K562 (cell line): ENCODE measurements at regions not wholly inside any gene's neighbourhood (a gene's known extent, or its start where the extent isn't known, plus 50 kb on each side); places are given as distances from the start of the nearest gene placed in this dataset.

ENCODE experiments used
- ATF7 ChIP-seq: fragments of 450-650 bp; IDR thresholded peaks from 2 replicates; pipeline ENCODE4 v1.7.1; 2014; ENCODE audit warnings: mild to moderate bottlenecking, moderate library complexity
- FUS ChIP-seq: fragments of 200-400 bp; formaldehyde crosslinking; optimal IDR thresholded peaks from 2 replicates; pipeline ENCODE3; 2017; ENCODE audit warnings: low read depth, low read length
- JUNB ChIP-seq: fragments of 450-650 bp; formaldehyde crosslinking; conservative IDR thresholded peaks from 2 replicates; pipeline ENCODE4 v1.4.0; 2020; ENCODE audit warnings: mild to moderate bottlenecking
- NRF1 ChIP-seq, 2 experiments: fragments of 450-650 bp; IDR thresholded peaks in 1 of 2; conservative IDR thresholded peaks in 1 of 2; 2 replicates each; pipeline ENCODE4 v1.6.1; 2014; ENCODE audit warnings: mild to moderate bottlenecking in 2 of 2
- SPI1 ChIP-seq: IDR thresholded peaks from 2 replicates; pipeline ENCODE4 v1.6.1; 2011; ENCODE audit warnings: low read depth, low read length, control low read depth, borderline replicate concordance
- TCF3 ChIP-seq: sonication (generic); formaldehyde crosslinking; IDR thresholded peaks from 2 replicates; pipeline ENCODE4 v1.4.0; 2020; ENCODE audit warnings: mild to moderate bottlenecking, missing genetic modification reagents
- TRIM24 ChIP-seq, 2 experiments: fragments of 450-650 bp; IDR thresholded peaks; 2 replicates each; pipeline ENCODE4 v1.6.1; 2016
- ZBTB8A ChIP-seq: fragments of 450-650 bp; IDR thresholded peaks from 2 replicates; pipeline ENCODE4 v1.6.1; 2018; ENCODE audit warnings: mild to moderate bottlenecking, moderate library complexity; ENCODE audit not compliant: partially characterized antibody
- ZNF699 ChIP-seq: fragments of 250-450 bp; sonication (Bioruptor Pico); IDR thresholded peaks from 2 replicates; pipeline ENCODE4 v1.8.0; 2021; ENCODE audit warnings: mild to moderate bottlenecking, moderate library complexity; ENCODE audit not compliant: insufficient replicate concordance
- TF ChIP-seq, protein P1 (sequence below): fragments of 200-600 bp; sonication (generic); IDR thresholded peaks from one replicate; pipeline ENCODE4 v1.6.1; 2012; ENCODE audit warnings: mild to moderate bottlenecking, low read depth, low read length, inconsistent platforms
- TF ChIP-seq, protein P2 (sequence below), 2 experiments: IDR thresholded peaks; 2 replicates each; pipeline ENCODE4 v1.6.1; 2012; ENCODE audit warnings: improper control_type of control experiment in 2 of 2, low read depth in 2 of 2, low read length in 2 of 2, borderline replicate concordance in 1 of 2
- TF ChIP-seq, protein P3 (sequence below): sonication (generic); formaldehyde crosslinking; IDR thresholded peaks from 2 replicates; pipeline ENCODE4 v1.8.1; 2022; ENCODE audit warnings: missing genetic modification reagents

DNA sequence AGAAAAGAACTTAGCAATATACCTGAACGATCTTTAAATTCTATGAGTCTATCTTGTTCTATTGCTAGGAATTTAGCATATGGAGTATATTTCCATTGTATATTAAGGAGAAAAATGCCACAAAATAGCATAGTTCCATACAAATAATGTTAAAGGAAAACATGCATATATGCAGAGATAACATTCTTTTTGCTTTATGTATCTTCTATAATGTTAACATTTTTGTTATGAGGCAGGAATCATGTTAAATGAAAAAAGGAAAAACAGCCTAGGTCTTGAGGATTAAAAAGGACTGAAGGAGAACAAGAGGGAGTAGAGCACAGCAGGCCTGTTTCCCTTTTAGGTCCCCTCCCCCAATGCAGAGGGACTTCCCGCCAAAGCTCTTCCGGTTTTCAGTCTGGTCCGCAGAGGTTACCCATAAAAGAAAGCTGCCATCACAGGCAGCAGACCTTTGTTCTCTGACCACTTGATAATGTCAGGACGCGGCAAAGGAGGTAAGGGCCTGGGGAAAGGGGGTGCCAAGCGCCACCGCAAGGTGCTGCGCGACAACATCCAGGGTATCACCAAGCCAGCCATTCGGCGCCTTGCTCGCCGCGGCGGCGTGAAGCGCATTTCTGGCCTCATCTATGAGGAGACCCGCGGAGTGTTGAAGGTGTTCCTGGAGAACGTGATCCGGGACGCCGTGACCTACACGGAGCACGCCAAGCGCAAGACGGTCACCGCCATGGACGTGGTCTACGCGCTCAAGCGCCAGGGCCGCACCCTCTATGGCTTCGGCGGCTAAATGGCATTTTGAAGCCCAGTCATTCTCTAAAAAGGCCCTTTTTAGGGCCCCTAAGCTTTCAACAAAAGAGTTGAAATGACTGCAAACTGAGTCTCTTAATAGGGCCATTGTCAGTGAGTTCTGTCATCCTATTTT lies 108.4 kb upstream of the PRSS16 start (continued):
- TF ChIP-seq ZNF699, result no peak
- TF ChIP-seq ZBTB8A, result no peak
- TF ChIP-seq JUNB (CRISPR knock-in tag), result no peak
- TF ChIP-seq, protein P1, sequence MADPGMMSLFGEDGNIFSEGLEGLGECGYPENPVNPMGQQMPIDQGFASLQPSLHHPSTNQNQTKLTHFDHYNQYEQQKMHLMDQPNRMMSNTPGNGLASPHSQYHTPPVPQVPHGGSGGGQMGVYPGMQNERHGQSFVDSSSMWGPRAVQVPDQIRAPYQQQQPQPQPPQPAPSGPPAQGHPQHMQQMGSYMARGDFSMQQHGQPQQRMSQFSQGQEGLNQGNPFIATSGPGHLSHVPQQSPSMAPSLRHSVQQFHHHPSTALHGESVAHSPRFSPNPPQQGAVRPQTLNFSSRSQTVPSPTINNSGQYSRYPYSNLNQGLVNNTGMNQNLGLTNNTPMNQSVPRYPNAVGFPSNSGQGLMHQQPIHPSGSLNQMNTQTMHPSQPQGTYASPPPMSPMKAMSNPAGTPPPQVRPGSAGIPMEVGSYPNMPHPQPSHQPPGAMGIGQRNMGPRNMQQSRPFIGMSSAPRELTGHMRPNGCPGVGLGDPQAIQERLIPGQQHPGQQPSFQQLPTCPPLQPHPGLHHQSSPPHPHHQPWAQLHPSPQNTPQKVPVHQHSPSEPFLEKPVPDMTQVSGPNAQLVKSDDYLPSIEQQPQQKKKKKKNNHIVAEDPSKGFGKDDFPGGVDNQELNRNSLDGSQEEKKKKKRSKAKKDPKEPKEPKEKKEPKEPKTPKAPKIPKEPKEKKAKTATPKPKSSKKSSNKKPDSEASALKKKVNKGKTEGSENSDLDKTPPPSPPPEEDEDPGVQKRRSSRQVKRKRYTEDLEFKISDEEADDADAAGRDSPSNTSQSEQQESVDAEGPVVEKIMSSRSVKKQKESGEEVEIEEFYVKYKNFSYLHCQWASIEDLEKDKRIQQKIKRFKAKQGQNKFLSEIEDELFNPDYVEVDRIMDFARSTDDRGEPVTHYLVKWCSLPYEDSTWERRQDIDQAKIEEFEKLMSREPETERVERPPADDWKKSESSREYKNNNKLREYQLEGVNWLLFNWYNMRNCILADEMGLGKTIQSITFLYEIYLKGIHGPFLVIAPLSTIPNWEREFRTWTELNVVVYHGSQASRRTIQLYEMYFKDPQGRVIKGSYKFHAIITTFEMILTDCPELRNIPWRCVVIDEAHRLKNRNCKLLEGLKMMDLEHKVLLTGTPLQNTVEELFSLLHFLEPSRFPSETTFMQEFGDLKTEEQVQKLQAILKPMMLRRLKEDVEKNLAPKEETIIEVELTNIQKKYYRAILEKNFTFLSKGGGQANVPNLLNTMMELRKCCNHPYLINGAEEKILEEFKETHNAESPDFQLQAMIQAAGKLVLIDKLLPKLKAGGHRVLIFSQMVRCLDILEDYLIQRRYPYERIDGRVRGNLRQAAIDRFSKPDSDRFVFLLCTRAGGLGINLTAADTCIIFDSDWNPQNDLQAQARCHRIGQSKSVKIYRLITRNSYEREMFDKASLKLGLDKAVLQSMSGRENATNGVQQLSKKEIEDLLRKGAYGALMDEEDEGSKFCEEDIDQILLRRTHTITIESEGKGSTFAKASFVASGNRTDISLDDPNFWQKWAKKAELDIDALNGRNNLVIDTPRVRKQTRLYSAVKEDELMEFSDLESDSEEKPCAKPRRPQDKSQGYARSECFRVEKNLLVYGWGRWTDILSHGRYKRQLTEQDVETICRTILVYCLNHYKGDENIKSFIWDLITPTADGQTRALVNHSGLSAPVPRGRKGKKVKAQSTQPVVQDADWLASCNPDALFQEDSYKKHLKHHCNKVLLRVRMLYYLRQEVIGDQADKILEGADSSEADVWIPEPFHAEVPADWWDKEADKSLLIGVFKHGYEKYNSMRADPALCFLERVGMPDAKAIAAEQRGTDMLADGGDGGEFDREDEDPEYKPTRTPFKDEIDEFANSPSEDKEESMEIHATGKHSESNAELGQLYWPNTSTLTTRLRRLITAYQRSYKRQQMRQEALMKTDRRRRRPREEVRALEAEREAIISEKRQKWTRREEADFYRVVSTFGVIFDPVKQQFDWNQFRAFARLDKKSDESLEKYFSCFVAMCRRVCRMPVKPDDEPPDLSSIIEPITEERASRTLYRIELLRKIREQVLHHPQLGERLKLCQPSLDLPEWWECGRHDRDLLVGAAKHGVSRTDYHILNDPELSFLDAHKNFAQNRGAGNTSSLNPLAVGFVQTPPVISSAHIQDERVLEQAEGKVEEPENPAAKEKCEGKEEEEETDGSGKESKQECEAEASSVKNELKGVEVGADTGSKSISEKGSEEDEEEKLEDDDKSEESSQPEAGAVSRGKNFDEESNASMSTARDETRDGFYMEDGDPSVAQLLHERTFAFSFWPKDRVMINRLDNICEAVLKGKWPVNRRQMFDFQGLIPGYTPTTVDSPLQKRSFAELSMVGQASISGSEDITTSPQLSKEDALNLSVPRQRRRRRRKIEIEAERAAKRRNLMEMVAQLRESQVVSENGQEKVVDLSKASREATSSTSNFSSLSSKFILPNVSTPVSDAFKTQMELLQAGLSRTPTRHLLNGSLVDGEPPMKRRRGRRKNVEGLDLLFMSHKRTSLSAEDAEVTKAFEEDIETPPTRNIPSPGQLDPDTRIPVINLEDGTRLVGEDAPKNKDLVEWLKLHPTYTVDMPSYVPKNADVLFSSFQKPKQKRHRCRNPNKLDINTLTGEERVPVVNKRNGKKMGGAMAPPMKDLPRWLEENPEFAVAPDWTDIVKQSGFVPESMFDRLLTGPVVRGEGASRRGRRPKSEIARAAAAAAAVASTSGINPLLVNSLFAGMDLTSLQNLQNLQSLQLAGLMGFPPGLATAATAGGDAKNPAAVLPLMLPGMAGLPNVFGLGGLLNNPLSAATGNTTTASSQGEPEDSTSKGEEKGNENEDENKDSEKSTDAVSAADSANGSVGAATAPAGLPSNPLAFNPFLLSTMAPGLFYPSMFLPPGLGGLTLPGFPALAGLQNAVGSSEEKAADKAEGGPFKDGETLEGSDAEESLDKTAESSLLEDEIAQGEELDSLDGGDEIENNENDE, result peak; percentile 77
- no peak for TF ChIP-seq FUS
- TF ChIP-seq SPI1, result peak; percentile 84
- TF ChIP-seq, protein P2, sequence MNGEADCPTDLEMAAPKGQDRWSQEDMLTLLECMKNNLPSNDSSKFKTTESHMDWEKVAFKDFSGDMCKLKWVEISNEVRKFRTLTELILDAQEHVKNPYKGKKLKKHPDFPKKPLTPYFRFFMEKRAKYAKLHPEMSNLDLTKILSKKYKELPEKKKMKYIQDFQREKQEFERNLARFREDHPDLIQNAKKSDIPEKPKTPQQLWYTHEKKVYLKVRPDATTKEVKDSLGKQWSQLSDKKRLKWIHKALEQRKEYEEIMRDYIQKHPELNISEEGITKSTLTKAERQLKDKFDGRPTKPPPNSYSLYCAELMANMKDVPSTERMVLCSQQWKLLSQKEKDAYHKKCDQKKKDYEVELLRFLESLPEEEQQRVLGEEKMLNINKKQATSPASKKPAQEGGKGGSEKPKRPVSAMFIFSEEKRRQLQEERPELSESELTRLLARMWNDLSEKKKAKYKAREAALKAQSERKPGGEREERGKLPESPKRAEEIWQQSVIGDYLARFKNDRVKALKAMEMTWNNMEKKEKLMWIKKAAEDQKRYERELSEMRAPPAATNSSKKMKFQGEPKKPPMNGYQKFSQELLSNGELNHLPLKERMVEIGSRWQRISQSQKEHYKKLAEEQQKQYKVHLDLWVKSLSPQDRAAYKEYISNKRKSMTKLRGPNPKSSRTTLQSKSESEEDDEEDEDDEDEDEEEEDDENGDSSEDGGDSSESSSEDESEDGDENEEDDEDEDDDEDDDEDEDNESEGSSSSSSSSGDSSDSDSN (IDR thresholded peaks at IDR 0.05; ENCODE audit: borderline replicate concordance in 1 of 2, low read depth in 2 of 2, low read length in 2 of 2), result no peak
- TF ChIP-seq TCF3, result no peak; the same call in 1 of the 2 replicates
- TF ChIP-seq TRIM24 (IDR thresholded peaks at IDR 0.05), result peak; percentile 76 to 80
- peak; percentile 75 for TF ChIP-seq ATF7
- TF ChIP-seq, protein P3, sequence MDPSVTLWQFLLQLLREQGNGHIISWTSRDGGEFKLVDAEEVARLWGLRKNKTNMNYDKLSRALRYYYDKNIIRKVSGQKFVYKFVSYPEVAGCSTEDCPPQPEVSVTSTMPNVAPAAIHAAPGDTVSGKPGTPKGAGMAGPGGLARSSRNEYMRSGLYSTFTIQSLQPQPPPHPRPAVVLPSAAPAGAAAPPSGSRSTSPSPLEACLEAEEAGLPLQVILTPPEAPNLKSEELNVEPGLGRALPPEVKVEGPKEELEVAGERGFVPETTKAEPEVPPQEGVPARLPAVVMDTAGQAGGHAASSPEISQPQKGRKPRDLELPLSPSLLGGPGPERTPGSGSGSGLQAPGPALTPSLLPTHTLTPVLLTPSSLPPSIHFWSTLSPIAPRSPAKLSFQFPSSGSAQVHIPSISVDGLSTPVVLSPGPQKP (CRISPR knock-in tag), result no peak
- TF ChIP-seq NRF1 (conservative IDR thresholded peaks at IDR 0.05 in 1 of 2, IDR thresholded peaks at IDR 0.05 in 1 of 2), result peak; percentile 45 to 69; a peak in 3 of 4 replicates
